NT2/D1 (cell line): ENCODE measurements at regions not wholly inside any gene's neighbourhood (a gene's known extent, or its start where the extent isn't known, plus 50 kb on each side); places are given as distances from the start of the nearest gene placed in this dataset.

Experiments
- SUZ12 ChIP-seq: IDR thresholded peaks from 2 replicates; pipeline ENCODE4 v1.6.1; 2011; ENCODE audit not compliant: insufficient read length, insufficient read depth; ENCODE audit errors: extremely low read depth
- ZNF274 ChIP-seq: IDR thresholded peaks from 2 replicates; pipeline ENCODE4 v1.6.1; 2011; ENCODE audit warnings: mild to moderate bottlenecking, low read depth, low read length

DNA sequence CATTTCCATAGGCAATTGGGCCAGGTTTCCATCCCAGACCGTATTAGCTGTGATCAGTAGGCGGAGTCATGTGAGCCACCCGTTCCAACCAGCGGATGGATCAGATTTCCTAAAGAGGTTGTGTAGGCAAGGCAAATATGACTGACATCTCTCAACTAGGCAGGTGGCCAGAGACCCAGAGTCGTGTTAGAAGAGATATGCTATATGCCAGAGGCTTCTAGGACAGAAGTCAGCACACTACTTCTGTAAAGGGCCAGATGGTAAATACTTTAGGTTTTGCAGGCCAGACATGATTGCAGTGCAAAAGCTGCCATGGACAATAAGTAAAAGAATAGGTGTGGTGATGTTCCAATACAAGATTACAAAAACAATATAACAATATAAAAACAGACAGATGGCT is 788.4 kb downstream of the RPA4 start:
- TF ChIP-seq ZNF274 (no peak), SUZ12 (no peak)
